Neuron (in vitro differentiated cells): ENCODE measurements at regions not wholly inside any gene's neighbourhood (a gene's known extent, or its start where the extent isn't known, plus 50 kb on each side); places are given as distances from the start of the nearest gene placed in this dataset.

Source experiments
- H2AFZ ChIP-seq: one replicate; pipeline ENCODE4 v1.6.1; 2013; ENCODE audit warnings: low read depth, mild to moderate bottlenecking, inconsistent platforms, low read length, moderate library complexity
- H3K27me3 ChIP-seq: one replicate; pipeline ENCODE4 v1.6.1; 2013; ENCODE audit warnings: low read length; ENCODE audit not compliant: insufficient read depth
- H3K36me3 ChIP-seq: one replicate; pipeline ENCODE4 v1.6.1; 2013; ENCODE audit warnings: low read length; ENCODE audit not compliant: insufficient read depth
- H3K4me1 ChIP-seq: one replicate; pipeline ENCODE4 v1.6.1; 2013; ENCODE audit warnings: low read length; ENCODE audit not compliant: insufficient read depth
- H3K4me3 ChIP-seq: 2 replicates; pipeline ENCODE4 v1.5.1; 2013; ENCODE audit warnings: mild to moderate bottlenecking, low read length, moderate library complexity
- H3K9me3 ChIP-seq: one replicate; pipeline ENCODE4 v1.6.1; 2013; ENCODE audit warnings: low read length

DNA sequence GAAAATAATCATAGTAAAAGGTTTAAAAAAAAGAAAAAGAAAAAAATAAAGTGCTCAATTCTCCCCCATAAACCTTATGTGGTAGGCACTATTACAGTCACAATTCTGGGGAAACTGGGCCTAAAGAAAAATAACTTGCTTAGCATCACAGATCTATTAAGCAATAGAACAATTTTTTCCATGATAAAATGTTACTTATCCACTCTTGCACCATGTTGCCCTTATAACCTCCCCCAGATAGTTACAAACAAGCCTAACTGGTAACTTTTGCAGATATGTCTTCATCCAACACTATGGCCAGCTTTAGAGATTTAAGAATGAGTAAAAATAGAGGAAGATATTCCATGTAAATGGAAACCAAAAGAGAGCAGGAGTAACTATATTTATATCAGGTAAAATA lies 164.8 kb downstream of the DUSP6 start:
- H3K36me3 ChIP-seq: no peaks in the 10 kb centered on the region
- H3K4me1 ChIP-seq: no peaks in the 10 kb centered on the region
- H3K9me3 ChIP-seq: peaks cover 2% of the 10 kb centered on the region
- no peak overlapping the region for H2AFZ ChIP-seq
- no peak overlapping the region for H3K4me3 ChIP-seq
- no peaks in the 10 kb centered on the region for H3K27me3 ChIP-seq

GRCh38 chr12:89185889-89186288 lies 166.4 kb downstream of the DUSP6 start:
- no peaks in the 10 kb centered on the region for H3K36me3 ChIP-seq
- H3K4me3 ChIP-seq: no peak overlapping the region
- H2AFZ ChIP-seq: no peak overlapping the region
- no peaks in the 10 kb centered on the region for H3K27me3 ChIP-seq
- no peaks in the 10 kb centered on the region for H3K4me1 ChIP-seq
- H3K9me3 ChIP-seq: peaks cover 2% of the 10 kb centered on the region

DNA sequence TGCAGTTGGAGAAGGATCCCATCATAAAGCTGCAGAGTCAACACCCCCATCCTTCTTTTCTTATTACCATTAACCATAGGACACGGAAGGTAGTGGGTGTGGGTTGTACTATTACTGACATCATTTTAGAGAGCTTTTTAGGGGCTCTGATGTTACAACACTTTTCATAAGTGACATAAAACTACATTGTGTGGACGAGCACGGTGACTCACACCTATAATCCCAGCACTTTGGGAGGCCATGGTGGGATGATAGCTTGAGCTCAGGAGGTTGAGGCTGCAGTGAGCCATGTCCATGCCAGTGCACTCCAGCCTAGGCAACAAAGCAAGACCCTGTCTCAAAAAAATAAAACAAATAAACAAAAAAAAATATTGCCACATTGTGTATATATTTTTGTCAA lies 167.1 kb downstream of the DUSP6 start:
- H3K4me3 ChIP-seq: no peak overlapping the region
- no peaks in the 10 kb centered on the region for H3K36me3 ChIP-seq
- H2AFZ ChIP-seq: no peak overlapping the region
- no peaks in the 10 kb centered on the region for H3K4me1 ChIP-seq
- H3K9me3 ChIP-seq: no peaks in the 10 kb centered on the region
- H3K27me3 ChIP-seq: no peaks in the 10 kb centered on the region

GRCh38 chr12:89183985-89184435 lies 168.3 kb downstream of the DUSP6 start:
- no peak overlapping the region for H3K4me3 ChIP-seq
- no peaks in the 10 kb centered on the region for H3K4me1 ChIP-seq
- H2AFZ ChIP-seq: no peak overlapping the region
- no peaks in the 10 kb centered on the region for H3K9me3 ChIP-seq
- H3K36me3 ChIP-seq: no peaks in the 10 kb centered on the region
- H3K27me3 ChIP-seq: no peaks in the 10 kb centered on the region

GRCh38 chr12:89181271-89181920 lies 170.9 kb downstream of the DUSP6 start:
- H3K36me3 ChIP-seq: no peaks in the 10 kb centered on the region
- H3K27me3 ChIP-seq: no peaks in the 10 kb centered on the region
- no peaks in the 10 kb centered on the region for H3K9me3 ChIP-seq
- no peaks in the 10 kb centered on the region for H3K4me1 ChIP-seq
- no peak overlapping the region for H3K4me3 ChIP-seq
- no peak overlapping the region for H2AFZ ChIP-seq

- Histone ChIP-seq H3K4me1 (no peaks in the 10 kb centered on the region), H3K36me3 (no peaks in the 10 kb centered on the region), H3K4me3 (no peak overlapping the region), H3K27me3 (no peaks in the 10 kb centered on the region), H3K9me3 (no peaks in the 10 kb centered on the region), H2AFZ (no peak overlapping the region)
Observed at GRCh38 chr12:89180496-89180895, 171.8 kb downstream of the DUSP6 start.

GRCh38 chr12:89179983-89180382 lies 172.3 kb downstream of the DUSP6 start:
- H3K4me3 ChIP-seq: no peak overlapping the region

DNA sequence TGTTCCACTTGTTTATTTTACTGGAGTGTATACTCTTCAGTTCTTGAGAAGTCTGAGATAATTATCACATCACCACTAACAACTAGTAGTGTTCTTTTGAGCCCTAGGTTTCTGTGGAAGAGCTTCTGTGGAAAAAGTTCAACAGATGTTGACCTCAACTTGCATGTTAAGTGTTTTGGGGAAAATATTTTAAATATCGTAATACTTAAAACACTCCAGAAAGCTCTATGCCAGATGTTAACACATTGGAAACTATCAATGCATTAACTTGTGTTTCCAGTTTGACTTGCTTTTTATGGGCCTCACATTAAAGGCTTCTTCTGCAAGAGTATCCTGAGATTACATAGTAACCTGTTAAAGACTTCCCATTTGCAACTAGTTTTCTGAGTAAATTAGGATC lies 173.1 kb downstream of the DUSP6 start:
- no peaks in the 10 kb centered on the region for H3K36me3 ChIP-seq
- no peak overlapping the region for H3K4me3 ChIP-seq
- no peak overlapping the region for H2AFZ ChIP-seq
- H3K9me3 ChIP-seq: no peaks in the 10 kb centered on the region
- no peaks in the 10 kb centered on the region for H3K27me3 ChIP-seq
- H3K4me1 ChIP-seq: no peaks in the 10 kb centered on the region

More at GRCh38 chr12:89179983-89180382, 172.3 kb downstream of the DUSP6 start:
- Histone ChIP-seq H3K9me3 (no peaks in the 10 kb centered on the region), H3K36me3 (no peaks in the 10 kb centered on the region), H2AFZ (no peak overlapping the region), H3K4me1 (no peaks in the 10 kb centered on the region), H3K27me3 (no peaks in the 10 kb centered on the region)

GRCh38 chr12:89177802-89178395 lies 174.4 kb downstream of the DUSP6 start:
- H3K36me3 ChIP-seq: no peaks in the 10 kb centered on the region
- no peaks in the 10 kb centered on the region for H3K9me3 ChIP-seq
- no peak overlapping the region for H2AFZ ChIP-seq
- no peak overlapping the region for H3K4me3 ChIP-seq
- no peaks in the 10 kb centered on the region for H3K4me1 ChIP-seq
- no peaks in the 10 kb centered on the region for H3K27me3 ChIP-seq

GRCh38 chr12:89176676-89177075 lies 175.6 kb downstream of the DUSP6 start:
- Histone ChIP-seq H3K4me1 (no peaks in the 10 kb centered on the region), H2AFZ (no peak overlapping the region), H3K27me3 (no peaks in the 10 kb centered on the region), H3K4me3 (no peak overlapping the region), H3K9me3 (no peaks in the 10 kb centered on the region), H3K36me3 (no peaks in the 10 kb centered on the region)

- H3K27me3 ChIP-seq: no peaks in the 10 kb centered on the region
- H3K9me3 ChIP-seq: no peaks in the 10 kb centered on the region
- no peaks in the 10 kb centered on the region for H3K36me3 ChIP-seq
- H2AFZ ChIP-seq: no peak overlapping the region
- H3K4me1 ChIP-seq: no peaks in the 10 kb centered on the region
- H3K4me3 ChIP-seq: no peak overlapping the region
Observed at GRCh38 chr12:89173678-89174077, 178.6 kb downstream of the DUSP6 start.

GRCh38 chr12:89173096-89173495 lies 179.2 kb downstream of the DUSP6 start:
- Histone ChIP-seq H2AFZ (no peak overlapping the region), H3K4me3 (no peak overlapping the region), H3K4me1 (no peaks in the 10 kb centered on the region), H3K27me3 (no peaks in the 10 kb centered on the region), H3K36me3 (no peaks in the 10 kb centered on the region), H3K9me3 (no peaks in the 10 kb centered on the region)

- Histone ChIP-seq H2AFZ (no peak overlapping the region), H3K4me3 (no peak overlapping the region), H3K27me3 (no peaks in the 10 kb centered on the region), H3K36me3 (no peaks in the 10 kb centered on the region), H3K4me1 (no peaks in the 10 kb centered on the region), H3K9me3 (no peaks in the 10 kb centered on the region)
Observed at GRCh38 chr12:89172224-89172623, 180.1 kb downstream of the DUSP6 start.

- no peaks in the 10 kb centered on the region for H3K27me3 ChIP-seq
- H3K4me3 ChIP-seq: no peak overlapping the region
- no peak overlapping the region for H2AFZ ChIP-seq
- no peaks in the 10 kb centered on the region for H3K36me3 ChIP-seq
- no peaks in the 10 kb centered on the region for H3K9me3 ChIP-seq
- H3K4me1 ChIP-seq: peaks cover 11% of the 10 kb centered on the region
Observed at GRCh38 chr12:89169321-89169720, 183.0 kb downstream of the DUSP6 start.
